ENCODE measurements at regions not wholly inside any gene's neighbourhood (a gene's known extent, or its start where the extent isn't known, plus 50 kb on each side); places are given as distances from the start of the nearest gene placed in this dataset.

DNA sequence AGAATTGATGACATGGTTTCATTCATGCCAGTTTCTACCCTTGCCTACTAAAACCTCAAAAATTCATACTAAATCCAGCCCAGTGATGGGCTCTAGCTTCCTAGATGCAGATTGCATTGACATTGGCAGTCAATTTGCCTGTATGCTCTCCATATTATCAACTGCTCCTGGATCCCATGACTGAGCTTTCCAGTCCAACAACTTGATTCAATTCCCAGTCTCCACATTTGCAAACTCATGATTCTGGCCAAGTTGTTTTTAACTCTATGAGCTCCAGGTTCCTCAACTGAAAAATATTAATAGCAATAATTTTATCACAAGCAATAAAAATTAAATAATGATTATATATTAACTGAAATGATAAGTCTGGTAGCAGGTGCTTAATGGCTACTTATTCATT lies 51.0 kb upstream of the DSC1 start:
- DNase-seq (ENCODE audit: low read depth), result no peak
- no peak for TF ChIP-seq MYC (IDR thresholded peaks at IDR 0.05; ENCODE audit: low read depth, low read length)
- TF ChIP-seq CTCF (IDR thresholded peaks at IDR 0.05; ENCODE audit: low read depth, low read length), result no peak
- no peak for TF ChIP-seq POLR2A (IDR thresholded peaks at IDR 0.05; ENCODE audit: extremely low read depth, insufficient read length)
- no peak for TF ChIP-seq MAX (IDR thresholded peaks at IDR 0.05; ENCODE audit: low read depth, low read length)
- no peak overlapping the region for H3K4me3 ChIP-seq (ENCODE audit: low read depth, low read length)

DNA sequence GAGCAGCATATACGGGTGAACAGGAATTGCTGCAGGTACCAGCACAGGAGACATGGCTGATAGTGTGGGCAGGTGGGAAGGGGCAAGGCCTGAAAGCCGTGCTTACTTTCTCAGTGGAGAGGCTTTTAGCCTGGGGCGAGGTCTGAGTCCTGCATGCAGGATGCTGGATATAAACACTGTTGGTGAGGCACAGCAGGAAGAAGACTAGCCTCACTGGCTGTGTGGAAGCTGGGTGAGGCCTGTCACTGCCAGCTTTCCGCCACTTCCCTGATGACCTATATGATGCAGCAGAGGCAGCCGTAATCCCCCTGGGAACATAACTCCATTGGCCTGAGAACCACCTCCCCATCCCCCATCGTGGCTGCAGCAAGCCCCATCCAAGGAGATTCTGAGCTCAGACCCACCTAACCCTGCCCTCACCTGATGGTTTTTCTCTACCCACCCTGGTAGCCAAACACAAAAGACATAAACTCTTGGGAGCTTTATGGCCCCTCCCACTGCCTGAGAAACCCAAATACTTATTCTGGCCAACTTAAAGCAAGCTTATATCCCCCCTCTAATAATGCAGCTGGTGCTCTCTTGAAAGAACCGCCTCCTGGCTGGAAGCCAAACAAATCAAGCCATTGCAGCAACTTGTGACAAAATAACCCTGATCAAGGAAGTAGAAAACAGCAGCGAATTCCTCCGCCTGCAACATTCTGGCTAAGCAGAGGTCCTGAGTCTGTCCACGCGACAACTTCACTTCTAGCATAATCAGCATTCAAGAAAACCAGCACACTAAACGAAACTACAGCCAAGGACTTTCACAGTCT lies 54.6 kb upstream of the DSC1 start:
- no peak overlapping the region for H3K4me3 ChIP-seq (ENCODE audit: low read depth, low read length)
- TF ChIP-seq MYC (IDR thresholded peaks at IDR 0.05; ENCODE audit: low read depth, low read length), result no peak
- TF ChIP-seq MAX (IDR thresholded peaks at IDR 0.05; ENCODE audit: low read depth, low read length), result no peak
- no peak for TF ChIP-seq POLR2A (IDR thresholded peaks at IDR 0.05; ENCODE audit: extremely low read depth, insufficient read length)
- TF ChIP-seq CTCF (IDR thresholded peaks at IDR 0.05; ENCODE audit: low read depth, low read length), result no peak
- DNase-seq (ENCODE audit: low read depth), result no peak

DNA sequence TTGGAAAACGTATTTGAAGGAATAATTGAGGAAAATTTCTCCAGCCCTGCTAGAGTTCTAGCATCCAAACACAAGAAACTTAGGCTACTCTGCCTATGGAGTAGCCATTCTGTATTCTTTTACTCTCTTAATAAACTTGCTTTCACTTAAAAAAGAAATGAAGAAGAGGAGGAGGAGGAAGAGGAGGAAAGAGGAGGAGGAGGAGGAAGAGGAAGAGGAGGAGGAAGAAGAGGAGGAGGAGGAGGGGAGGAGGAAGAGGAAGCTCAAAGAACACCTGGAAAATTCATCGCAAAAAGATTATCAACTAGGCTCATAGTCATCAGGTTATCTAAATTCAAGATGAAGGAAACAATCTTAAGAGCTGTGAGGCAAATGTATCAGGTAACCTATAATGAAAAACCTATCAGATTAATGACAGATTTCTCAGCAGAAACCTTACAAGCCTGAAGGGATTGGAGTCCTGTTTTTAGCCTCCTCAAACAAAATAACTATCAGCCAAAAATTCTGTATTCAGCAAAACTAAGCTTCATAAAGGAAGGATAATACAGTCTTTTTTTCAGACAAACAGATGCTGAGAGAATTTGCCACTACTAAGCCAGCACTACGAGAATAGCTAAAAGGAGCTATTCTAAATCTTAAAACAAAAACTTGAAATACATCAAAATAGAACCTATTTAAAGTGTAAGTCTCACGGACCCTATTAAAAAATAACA lies 56.2 kb upstream of the DSC1 start:
- DNase-seq (ENCODE audit: low read depth), result no peak
- no peak overlapping the region for H3K4me3 ChIP-seq (ENCODE audit: low read depth, low read length)
- TF ChIP-seq POLR2A (IDR thresholded peaks at IDR 0.05; ENCODE audit: extremely low read depth, insufficient read length) (no peak), MYC (IDR thresholded peaks at IDR 0.05; ENCODE audit: low read depth, low read length) (no peak), CTCF (IDR thresholded peaks at IDR 0.05; ENCODE audit: low read depth, low read length) (no peak), MAX (IDR thresholded peaks at IDR 0.05; ENCODE audit: low read depth, low read length) (no peak)

DNA sequence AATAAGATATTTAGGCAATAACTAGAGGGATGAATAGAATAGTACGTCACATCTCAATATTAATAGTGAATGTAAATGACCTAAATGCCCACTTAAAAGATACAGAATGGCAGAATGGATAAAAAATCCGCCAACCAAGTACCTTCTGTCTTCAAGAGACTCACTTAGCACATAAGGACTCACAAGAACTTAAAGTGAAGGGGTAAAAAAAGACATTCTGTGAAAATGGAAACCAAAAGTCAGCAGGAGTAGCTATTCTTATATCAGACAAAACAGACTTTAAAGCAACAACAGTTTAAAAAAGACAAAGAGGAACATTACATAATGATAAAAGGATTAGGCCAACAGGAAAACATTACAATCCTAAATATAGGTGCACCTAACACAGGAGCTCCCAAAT lies 56.7 kb upstream of the DSC1 start:
- no peak for DNase-seq (ENCODE audit: low read depth)
- H3K4me3 ChIP-seq (ENCODE audit: low read depth, low read length), result no peak overlapping the region
- TF ChIP-seq MYC (IDR thresholded peaks at IDR 0.05; ENCODE audit: low read depth, low read length), result no peak
- TF ChIP-seq POLR2A (IDR thresholded peaks at IDR 0.05; ENCODE audit: extremely low read depth, insufficient read length), result no peak
- no peak for TF ChIP-seq MAX (IDR thresholded peaks at IDR 0.05; ENCODE audit: low read depth, low read length)
- TF ChIP-seq CTCF (IDR thresholded peaks at IDR 0.05; ENCODE audit: low read depth, low read length), result no peak

- no peak for TF ChIP-seq MYC (IDR thresholded peaks at IDR 0.05; ENCODE audit: low read depth, low read length)
- no peak for TF ChIP-seq CTCF (IDR thresholded peaks at IDR 0.05; ENCODE audit: low read depth, low read length)
- TF ChIP-seq POLR2A (IDR thresholded peaks at IDR 0.05; ENCODE audit: extremely low read depth, insufficient read length), result no peak
- no peak for TF ChIP-seq MAX (IDR thresholded peaks at IDR 0.05; ENCODE audit: low read depth, low read length)
- no peak for DNase-seq (ENCODE audit: low read depth)
- H3K4me3 ChIP-seq (ENCODE audit: low read depth, low read length), result no peak overlapping the region
Observed at GRCh38 chr18:31223371-31223770, 60.7 kb upstream of the DSC1 start.
